Loucy (cell line): ENCODE measurements at regions not wholly inside any gene's neighbourhood (a gene's known extent, or its start where the extent isn't known, plus 50 kb on each side); places are given as distances from the start of the nearest gene placed in this dataset.

Experiments used
- H2AFZ ChIP-seq: fragments of 200-600 bp; sonication (generic); 2 replicates; pipeline ENCODE4 v1.6.0; 2016; ENCODE audit warnings: antibody characterized with exemption, mild to moderate bottlenecking, low read length, moderate library complexity
- H3F3A ChIP-seq: fragments of 200-600 bp; 2 replicates; pipeline ENCODE4 v1.6.0; 2016; ENCODE audit warnings: antibody characterized with exemption, low read depth, mild to moderate bottlenecking
- H3K27me3 ChIP-seq: fragments of 200-600 bp; sonication (generic); 2 replicates; pipeline ENCODE4 v1.6.1; 2014; ENCODE audit warnings: low read length, mild to moderate bottlenecking; ENCODE audit not compliant: insufficient read depth, poor library complexity, severe bottlenecking
- H3K36me3 ChIP-seq: fragments of 200-600 bp; sonication (generic); 2 replicates; pipeline ENCODE4 v1.6.1; 2016; ENCODE audit warnings: low read length; ENCODE audit not compliant: insufficient read depth
- H3K4me1 ChIP-seq: fragments of 200-600 bp; sonication (generic); 2 replicates; pipeline ENCODE4 v1.5.1; 2014; ENCODE audit warnings: low read length, mild to moderate bottlenecking; ENCODE audit not compliant: insufficient read depth, poor library complexity, severe bottlenecking
- H3K4me2 ChIP-seq: fragments of 200-600 bp; sonication (generic); 2 replicates; pipeline ENCODE4 v1.6.0; 2014; ENCODE audit warnings: antibody characterized with exemption, low read length, low read depth, mild to moderate bottlenecking; ENCODE audit not compliant: poor library complexity, severe bottlenecking
- H3K4me3 ChIP-seq: fragments of 200-600 bp; sonication (generic); 2 replicates; pipeline ENCODE4 v1.5.1; 2014; ENCODE audit warnings: low read length, mild to moderate bottlenecking, mixed read lengths; ENCODE audit not compliant: poor library complexity, severe bottlenecking
- H3K79me2 ChIP-seq: fragments of 200-600 bp; sonication (generic); 2 replicates; pipeline ENCODE4 v1.6.1; 2014; ENCODE audit warnings: low read length; ENCODE audit not compliant: insufficient read depth
- H3K9ac ChIP-seq: fragments of 200-600 bp; sonication (generic); 2 replicates; pipeline ENCODE4 v1.6.0; 2014; ENCODE audit warnings: mild to moderate bottlenecking, low read depth, low read length, moderate library complexity; ENCODE audit not compliant: poor library complexity, severe bottlenecking
- H3K9me2 ChIP-seq: fragments of 200-600 bp; sonication (generic); replicated peaks from 2 replicates; pipeline ENCODE4 v1.6.1; 2016; ENCODE audit warnings: low read depth, low read length, mixed read lengths
- H3K9me3 ChIP-seq: fragments of 200-600 bp; sonication (generic); 2 replicates; pipeline ENCODE4 v1.6.1; 2014; ENCODE audit warnings: mild to moderate bottlenecking, antibody characterized with exemption, low read length, low read depth; ENCODE audit not compliant: insufficient read depth
- H4K20me1 ChIP-seq: fragments of 200-600 bp; sonication (generic); 2 replicates; pipeline ENCODE4 v1.6.0; 2014; ENCODE audit warnings: antibody characterized with exemption, low read length, mild to moderate bottlenecking; ENCODE audit not compliant: insufficient read depth, poor library complexity, severe bottlenecking
- CTCF ChIP-seq: fragments of 200-600 bp; sonication (generic); conservative IDR thresholded peaks from 2 replicates; pipeline ENCODE4 v1.5.1; 2014; ENCODE audit warnings: mild to moderate bottlenecking, antibody characterized with exemption, low read length
- EZH2phosphoT487 ChIP-seq: fragments of 200-600 bp; IDR thresholded peaks from 2 replicates; pipeline ENCODE4 v1.6.1; 2018; ENCODE audit warnings: antibody characterized with exemption, mild to moderate bottlenecking, moderate library complexity, borderline replicate concordance

- no peaks in the 10 kb centered on the region for H3K79me2 ChIP-seq
- no peaks in the 10 kb centered on the region for H3K4me1 ChIP-seq
- no peaks in the 10 kb centered on the region for H3F3A ChIP-seq
- H2AFZ ChIP-seq, result no peak overlapping the region
- no peak overlapping the region for H3K9ac ChIP-seq
- no peak overlapping the region for H3K4me2 ChIP-seq
- H3K9me2 ChIP-seq, result no peaks in the 10 kb centered on the region
- no peaks in the 10 kb centered on the region for H3K27me3 ChIP-seq
- H4K20me1 ChIP-seq, result no peaks in the 10 kb centered on the region
- TF ChIP-seq CTCF, result no peak
- TF ChIP-seq EZH2phosphoT487, result no peak
- no peaks in the 10 kb centered on the region for H3K36me3 ChIP-seq
- no peak overlapping the region for H3K4me3 ChIP-seq
- no peaks in the 10 kb centered on the region; the same call in 1 of the 2 replicates for H3K9me3 ChIP-seq
Observed at GRCh38 chr6:8674126-8674525, 238.8 kb upstream of the SLC35B3 start.

GRCh38 chr6:8672882-8673281 lies 237.5 kb upstream of the SLC35B3 start:
- H4K20me1 ChIP-seq, result no peaks in the 10 kb centered on the region
- H3K36me3 ChIP-seq, result no peaks in the 10 kb centered on the region
- no peak overlapping the region for H3K4me2 ChIP-seq

GRCh38 chr6:8670792-8671191 lies 235.4 kb upstream of the SLC35B3 start:
- Histone ChIP-seq H3K27me3 (no peaks in the 10 kb centered on the region), H3K9ac (no peak overlapping the region), H3K79me2 (no peaks in the 10 kb centered on the region), H3K4me2 (peak overlapping the region; percentile 32), H4K20me1 (no peaks in the 10 kb centered on the region), H3F3A (no peaks in the 10 kb centered on the region), H3K36me3 (no peaks in the 10 kb centered on the region), H3K4me1 (no peaks in the 10 kb centered on the region), H3K9me2 (no peaks in the 10 kb centered on the region), H3K9me3 (no peaks in the 10 kb centered on the region; the same call in 1 of the 2 replicates), H2AFZ (no peak overlapping the region), H3K4me3 (peak overlapping the region; percentile 16)
- TF ChIP-seq CTCF (no peak), EZH2phosphoT487 (no peak)

More at GRCh38 chr6:8672882-8673281, 237.5 kb upstream of the SLC35B3 start:
- Histone ChIP-seq H3K9me2 (no peaks in the 10 kb centered on the region), H3K4me3 (no peak overlapping the region), H3K9ac (no peak overlapping the region), H3K79me2 (no peaks in the 10 kb centered on the region), H2AFZ (no peak overlapping the region), H3K27me3 (no peaks in the 10 kb centered on the region), H3K4me1 (no peaks in the 10 kb centered on the region), H3F3A (no peaks in the 10 kb centered on the region), H3K9me3 (no peaks in the 10 kb centered on the region; the same call in 1 of the 2 replicates)
- TF ChIP-seq CTCF (no peak), EZH2phosphoT487 (no peak)
